ENCODE measurements at regions not wholly inside any gene's neighbourhood (a gene's known extent, or its start where the extent isn't known, plus 50 kb on each side); places are given as distances from the start of the nearest gene placed in this dataset.

GRCh38 chr13:107590556-107590955, 624.8 kb downstream of the LIG4 start:
- TF ChIP-seq, protein P1, sequence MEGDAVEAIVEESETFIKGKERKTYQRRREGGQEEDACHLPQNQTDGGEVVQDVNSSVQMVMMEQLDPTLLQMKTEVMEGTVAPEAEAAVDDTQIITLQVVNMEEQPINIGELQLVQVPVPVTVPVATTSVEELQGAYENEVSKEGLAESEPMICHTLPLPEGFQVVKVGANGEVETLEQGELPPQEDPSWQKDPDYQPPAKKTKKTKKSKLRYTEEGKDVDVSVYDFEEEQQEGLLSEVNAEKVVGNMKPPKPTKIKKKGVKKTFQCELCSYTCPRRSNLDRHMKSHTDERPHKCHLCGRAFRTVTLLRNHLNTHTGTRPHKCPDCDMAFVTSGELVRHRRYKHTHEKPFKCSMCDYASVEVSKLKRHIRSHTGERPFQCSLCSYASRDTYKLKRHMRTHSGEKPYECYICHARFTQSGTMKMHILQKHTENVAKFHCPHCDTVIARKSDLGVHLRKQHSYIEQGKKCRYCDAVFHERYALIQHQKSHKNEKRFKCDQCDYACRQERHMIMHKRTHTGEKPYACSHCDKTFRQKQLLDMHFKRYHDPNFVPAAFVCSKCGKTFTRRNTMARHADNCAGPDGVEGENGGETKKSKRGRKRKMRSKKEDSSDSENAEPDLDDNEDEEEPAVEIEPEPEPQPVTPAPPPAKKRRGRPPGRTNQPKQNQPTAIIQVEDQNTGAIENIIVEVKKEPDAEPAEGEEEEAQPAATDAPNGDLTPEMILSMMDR (IDR thresholded peaks at IDR 0.05; ENCODE audit: low read depth, low read length): no peak
- no peak for TF ChIP-seq POLR2A (IDR thresholded peaks at IDR 0.05; ENCODE audit: extremely low read depth, insufficient read length)
- TF ChIP-seq, protein P2, sequence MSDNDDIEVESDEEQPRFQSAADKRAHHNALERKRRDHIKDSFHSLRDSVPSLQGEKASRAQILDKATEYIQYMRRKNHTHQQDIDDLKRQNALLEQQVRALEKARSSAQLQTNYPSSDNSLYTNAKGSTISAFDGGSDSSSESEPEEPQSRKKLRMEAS (IDR thresholded peaks at IDR 0.05; ENCODE audit: low read depth, low read length): no peak
- TF ChIP-seq MYC (IDR thresholded peaks at IDR 0.05; ENCODE audit: low read depth, low read length): no peak
- no peak overlapping the region for H3K4me3 ChIP-seq (ENCODE audit: low read depth, low read length)
- no peak for DNase-seq (ENCODE audit: low read depth)

DNA sequence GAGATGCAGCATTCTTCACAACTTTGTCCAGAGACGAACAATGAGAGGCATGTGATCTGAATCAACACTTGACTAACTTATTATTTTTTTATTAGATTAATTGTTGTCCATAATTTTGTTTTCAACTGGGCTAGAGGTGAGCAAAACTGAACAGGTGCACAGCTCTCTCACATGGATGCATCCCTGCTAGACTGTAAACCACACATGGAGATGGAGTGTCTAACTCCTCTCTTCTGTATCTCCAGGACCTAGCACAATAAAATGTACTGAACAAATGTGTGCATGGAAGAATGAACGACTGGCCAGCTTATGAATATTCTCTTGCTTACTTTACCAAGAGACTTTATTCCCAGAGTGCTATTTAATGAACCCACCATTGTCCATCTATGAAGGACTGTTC, 627.7 kb downstream of the LIG4 start:
- no peak overlapping the region for H3K4me3 ChIP-seq (ENCODE audit: low read depth, low read length)
- DNase-seq (ENCODE audit: low read depth): no peak
- TF ChIP-seq POLR2A (IDR thresholded peaks at IDR 0.05; ENCODE audit: extremely low read depth, insufficient read length) (no peak), MYC (IDR thresholded peaks at IDR 0.05; ENCODE audit: low read depth, low read length) (no peak)
- TF ChIP-seq, protein P1 (IDR thresholded peaks at IDR 0.05; ENCODE audit: low read depth, low read length): no peak
- TF ChIP-seq, protein P2 (IDR thresholded peaks at IDR 0.05; ENCODE audit: low read depth, low read length): no peak

- TF ChIP-seq POLR2A (IDR thresholded peaks at IDR 0.05; ENCODE audit: extremely low read depth, insufficient read length): no peak
- TF ChIP-seq, protein P2 (IDR thresholded peaks at IDR 0.05; ENCODE audit: low read depth, low read length): no peak
- no peak for TF ChIP-seq MYC (IDR thresholded peaks at IDR 0.05; ENCODE audit: low read depth, low read length)
- TF ChIP-seq, protein P1 (IDR thresholded peaks at IDR 0.05; ENCODE audit: low read depth, low read length): no peak
These were observed 629.1 kb downstream of the LIG4 start for GRCh38 chr13:107586216-107586615.

GRCh38 chr13:107585469-107586180, 629.7 kb downstream of the LIG4 start:
- no peak for DNase-seq (ENCODE audit: low read depth)
- H3K4me3 ChIP-seq (ENCODE audit: low read depth, low read length): no peak overlapping the region
- TF ChIP-seq MYC (IDR thresholded peaks at IDR 0.05; ENCODE audit: low read depth, low read length): no peak
- TF ChIP-seq, protein P1 (IDR thresholded peaks at IDR 0.05; ENCODE audit: low read depth, low read length): no peak

More at GRCh38 chr13:107586216-107586615, 629.1 kb downstream of the LIG4 start:
- H3K4me3 ChIP-seq (ENCODE audit: low read depth, low read length): no peak overlapping the region
- DNase-seq (ENCODE audit: low read depth): no peak

DNA sequence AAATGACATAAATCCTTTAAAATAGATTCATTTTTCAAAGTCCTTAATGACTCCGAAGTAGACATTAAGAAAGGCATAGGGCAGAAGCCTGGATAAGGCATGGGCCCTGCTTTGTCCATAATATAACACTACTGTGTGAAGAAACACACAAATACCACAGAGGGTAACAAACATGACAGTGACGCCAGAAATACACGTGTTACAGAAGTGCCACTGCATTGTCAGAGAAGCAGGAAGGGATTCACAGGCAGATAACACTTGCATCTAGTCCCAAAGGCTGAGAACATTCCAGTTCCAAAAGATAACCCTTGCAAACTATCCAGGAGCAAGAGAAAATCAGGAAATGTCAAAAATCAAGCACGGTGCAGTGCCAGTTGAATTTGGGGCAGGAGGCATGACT, 633.2 kb downstream of the LIG4 start:
- no peak for DNase-seq (ENCODE audit: low read depth)
- TF ChIP-seq, protein P1 (IDR thresholded peaks at IDR 0.05; ENCODE audit: low read depth, low read length): no peak
- TF ChIP-seq POLR2A (IDR thresholded peaks at IDR 0.05; ENCODE audit: extremely low read depth, insufficient read length) (no peak), MYC (IDR thresholded peaks at IDR 0.05; ENCODE audit: low read depth, low read length) (no peak)
- TF ChIP-seq, protein P2 (IDR thresholded peaks at IDR 0.05; ENCODE audit: low read depth, low read length): no peak

More for the DNA sequence above, 633.2 kb downstream of the LIG4 start:
- no peak overlapping the region for H3K4me3 ChIP-seq (ENCODE audit: low read depth, low read length)

Measured in NB4 (cell line).